H7 (cell line): ENCODE measurements at regions not wholly inside any gene's neighbourhood (a gene's known extent, or its start where the extent isn't known, plus 50 kb on each side); places are given as distances from the start of the nearest gene placed in this dataset.

Experiments used
- DNase-seq: peaks from one replicate; pipeline ENCODE4 v3.0.0; 2012
- H3K27me3 ChIP-seq: 2 replicates; pipeline ENCODE4 v1.6.0; 2011; ENCODE audit warnings: mild to moderate bottlenecking, low read length; ENCODE audit not compliant: control insufficient read depth, insufficient read depth
- H3K36me3 ChIP-seq: replicated peaks from 2 replicates; pipeline ENCODE4 v1.5.1; 2011; ENCODE audit warnings: low read length; ENCODE audit not compliant: control insufficient read depth, insufficient read depth
- H3K4me3 ChIP-seq: 2 replicates; pipeline ENCODE4 v1.5.1; 2011; ENCODE audit warnings: low read depth, mild to moderate bottlenecking, control low read depth, low read length, moderate library complexity; ENCODE audit not compliant: insufficient read depth

- Histone ChIP-seq H3K27me3 (no peaks in the 10 kb centered on the region), H3K36me3 (no peaks in the 10 kb centered on the region), H3K4me3 (no peak overlapping the region)
- DNase-seq, result no peak
These were observed 228.1 kb upstream of the RORA start for GRCh38 chr15:61457050-61457733.

GRCh38 chr15:61449186-61449702, 220.1 kb upstream of the RORA start:
- no peak for DNase-seq
- H3K27me3 ChIP-seq, result no peaks in the 10 kb centered on the region
- H3K36me3 ChIP-seq, result no peaks in the 10 kb centered on the region
- H3K4me3 ChIP-seq, result no peak overlapping the region

GRCh38 chr15:61447981-61448380, 218.9 kb upstream of the RORA start:
- Histone ChIP-seq H3K36me3 (no peaks in the 10 kb centered on the region), H3K4me3 (no peak overlapping the region), H3K27me3 (no peaks in the 10 kb centered on the region)
- DNase-seq, result no peak

- no peak overlapping the region for H3K4me3 ChIP-seq
- no peaks in the 10 kb centered on the region for H3K27me3 ChIP-seq
- DNase-seq, result no peak
- H3K36me3 ChIP-seq, result no peaks in the 10 kb centered on the region
These were observed 215.5 kb upstream of the RORA start for GRCh38 chr15:61444585-61444984.

- DNase-seq, result no peak
- Histone ChIP-seq H3K4me3 (no peak overlapping the region), H3K36me3 (no peaks in the 10 kb centered on the region), H3K27me3 (no peaks in the 10 kb centered on the region)
These were observed 213.7 kb upstream of the RORA start for GRCh38 chr15:61442821-61443220.

- Histone ChIP-seq H3K4me3 (no peak overlapping the region), H3K36me3 (no peaks in the 10 kb centered on the region), H3K27me3 (no peaks in the 10 kb centered on the region)
- no peak for DNase-seq
These were observed 212.8 kb upstream of the RORA start for GRCh38 chr15:61441891-61442290.

- H3K36me3 ChIP-seq, result no peaks in the 10 kb centered on the region
- no peaks in the 10 kb centered on the region for H3K27me3 ChIP-seq
- DNase-seq, result peak; percentile 18
- H3K4me3 ChIP-seq, result no peak overlapping the region
These were observed 197.4 kb upstream of the RORA start for GRCh38 chr15:61426466-61426865.

- Histone ChIP-seq H3K4me3 (no peak overlapping the region), H3K27me3 (no peaks in the 10 kb centered on the region), H3K36me3 (no peaks in the 10 kb centered on the region)
- no peak for DNase-seq
These were observed 196.8 kb upstream of the RORA start for GRCh38 chr15:61425934-61426333.

GRCh38 chr15:61422773-61423172, 193.7 kb upstream of the RORA start:
- DNase-seq, result no peak
- Histone ChIP-seq H3K4me3 (no peak overlapping the region), H3K27me3 (no peaks in the 10 kb centered on the region), H3K36me3 (no peaks in the 10 kb centered on the region)

- Histone ChIP-seq H3K36me3 (no peaks in the 10 kb centered on the region), H3K27me3 (no peaks in the 10 kb centered on the region), H3K4me3 (no peak overlapping the region)
- DNase-seq, result no peak
These were observed 192.8 kb upstream of the RORA start for GRCh38 chr15:61421938-61422337.

GRCh38 chr15:61421470-61421869, 192.4 kb upstream of the RORA start:
- Histone ChIP-seq H3K4me3 (no peak overlapping the region), H3K36me3 (no peaks in the 10 kb centered on the region), H3K27me3 (no peaks in the 10 kb centered on the region)
- no peak for DNase-seq

GRCh38 chr15:61420546-61420945, 191.4 kb upstream of the RORA start:
- no peaks in the 10 kb centered on the region for H3K36me3 ChIP-seq
- no peaks in the 10 kb centered on the region for H3K27me3 ChIP-seq
- DNase-seq, result no peak
- no peak overlapping the region for H3K4me3 ChIP-seq

GRCh38 chr15:61415617-61416120, 186.6 kb upstream of the RORA start:
- no peaks in the 10 kb centered on the region for H3K27me3 ChIP-seq
- H3K36me3 ChIP-seq, result no peaks in the 10 kb centered on the region
- H3K4me3 ChIP-seq, result no peak overlapping the region
- no peak for DNase-seq

GRCh38 chr15:61411902-61412510, 182.9 kb upstream of the RORA start:
- Histone ChIP-seq H3K27me3 (no peaks in the 10 kb centered on the region), H3K4me3 (no peak overlapping the region), H3K36me3 (no peaks in the 10 kb centered on the region)
- DNase-seq, result no peak

- Histone ChIP-seq H3K27me3 (no peaks in the 10 kb centered on the region), H3K36me3 (no peaks in the 10 kb centered on the region), H3K4me3 (no peak overlapping the region)
- no peak for DNase-seq
These were observed 181.6 kb upstream of the RORA start for GRCh38 chr15:61410662-61411061.
